Gastroesophageal sphincter (tissue), 4 donors: ENCODE measurements at regions not wholly inside any gene's neighbourhood (a gene's known extent, or its start where the extent isn't known, plus 50 kb on each side); places are given as distances from the start of the nearest gene placed in this dataset.

ENCODE experiments used
- ATAC-seq: fragments of 150-250 bp; one replicate; pipeline ENCODE4 v1.9.1; 2016; ENCODE audit warnings: mild to moderate bottlenecking, moderate library complexity
- H3K27ac ChIP-seq, 4 donors: fragments of 200-600 bp; sonication (generic) in 3 of 4; 1 replicate in 3 of 4; 2 replicates in 1 of 4; pipeline ENCODE4 v1.5.1; 2016 to 2019
- H3K27me3 ChIP-seq: fragments of 200-600 bp; sonication (generic); one replicate; pipeline ENCODE4 v1.5.1; 2019
- H3K36me3 ChIP-seq, 2 donors: fragments of 200-600 bp; sonication (generic); one replicate each; pipeline ENCODE4 v1.5.1; 2019; ENCODE audit warnings: control low read depth in 1 of 2
- H3K4me1 ChIP-seq, 3 donors: fragments of 200-600 bp; sonication (generic); 1 replicate in 2 of 3; 2 replicates in 1 of 3; pipeline ENCODE4 v1.5.1; 2016 to 2019; ENCODE audit warnings: control low read depth in 2 of 3
- H3K4me3 ChIP-seq, 2 donors: fragments of 200-600 bp; sonication (generic); one replicate each; pipeline ENCODE4 v1.5.1; 2019; ENCODE audit warnings: mild to moderate bottlenecking in 1 of 2, moderate library complexity in 1 of 2
- H3K9me3 ChIP-seq, 3 donors: fragments of 200-600 bp; sonication (generic); one replicate each; pipeline ENCODE4 v1.5.1; 2017 to 2019; ENCODE audit warnings: control low read depth in 2 of 3
- CTCF ChIP-seq, 4 experiments: fragments of 200-600 bp in 2 of 4; fragments of 450-650 bp in 2 of 4; sonication (generic) in 1 of 4; IDR thresholded peaks; one replicate each; pipeline ENCODE4 v1.5.1; 2017 to 2019; ENCODE audit warnings: antibody characterized with exemption in 4 of 4, mild to moderate bottlenecking in 2 of 4, moderate library complexity in 2 of 4
- EP300 ChIP-seq: sonication (generic); formaldehyde crosslinking; IDR thresholded peaks from one replicate; pipeline ENCODE4 v1.6.1; 2017; ENCODE audit warnings: antibody characterized with exemption, mild to moderate bottlenecking
- POLR2A ChIP-seq, 2 donors: fragments of 450-650 bp; IDR thresholded peaks; one replicate each; pipeline ENCODE4 v1.6.1; 2017; ENCODE audit warnings: antibody characterized with exemption in 2 of 2, mild to moderate bottlenecking in 2 of 2, moderate library complexity in 1 of 2
- POLR2AphosphoS5 ChIP-seq: sonication (generic); formaldehyde crosslinking; IDR thresholded peaks from one replicate; pipeline ENCODE4 v1.6.1; 2017; ENCODE audit warnings: antibody characterized with exemption
- WGBS, 2 donors: methylation state at CpG; one replicate each; pipeline ENCODE4 v1.1.5; 2018; ENCODE audit warnings: low coverage in 1 of 2; 5-methylcytosine and 5-hydroxymethylcytosine counted together

GRCh38 chr4:83828601-83829000 lies 292.7 kb downstream of the GPAT3 start:
- TF ChIP-seq POLR2A (IDR thresholded peaks at IDR 0.05) = no peak
- no peak for TF ChIP-seq EP300
- TF ChIP-seq CTCF (IDR thresholded peaks at IDR 0.05) = no peak
- TF ChIP-seq POLR2AphosphoS5 = no peak
- Histone ChIP-seq H3K27ac (no peak overlapping the region), H3K4me3 (no peak overlapping the region), H3K4me1 (no peaks in the 10 kb centered on the region), H3K27me3 (no peaks in the 10 kb centered on the region), H3K9me3 (no peaks in the 10 kb centered on the region), H3K36me3 (no peaks in the 10 kb centered on the region)
- WGBS, 2 donors = 27 to 28% methylated on average over 2 of the region's 2 CpGs
- no peak for ATAC-seq

GRCh38 chr4:83821493-83821892 lies 285.6 kb downstream of the GPAT3 start:
- no peak overlapping the region for H3K4me3 ChIP-seq
- H3K9me3 ChIP-seq = peaks cover 0 to 16% (median 0%) of the 10 kb centered on the region in 3 donors
- H3K27ac ChIP-seq = no peak overlapping the region
- no peak for TF ChIP-seq POLR2A (IDR thresholded peaks at IDR 0.05)
- TF ChIP-seq POLR2AphosphoS5 = no peak
- no peak for TF ChIP-seq CTCF (IDR thresholded peaks at IDR 0.05)
- no peaks in the 10 kb centered on the region for H3K36me3 ChIP-seq
- no peaks in the 10 kb centered on the region for H3K4me1 ChIP-seq
- no peaks in the 10 kb centered on the region for H3K27me3 ChIP-seq
- no peak for ATAC-seq

GRCh38 chr4:83819582-83819981 lies 283.7 kb downstream of the GPAT3 start:
- H3K27me3 ChIP-seq = no peaks in the 10 kb centered on the region
- 83 to 85% methylated on average over 1 of the region's 1 CpG for WGBS, 2 donors
- no peak for ATAC-seq

GRCh38 chr4:83810428-83810827 lies 274.5 kb downstream of the GPAT3 start:
- ATAC-seq = no peak
- no peaks in the 10 kb centered on the region for H3K4me1 ChIP-seq
- no peaks in the 10 kb centered on the region for H3K9me3 ChIP-seq
- 71 to 74% methylated on average over 1 of the region's 1 CpG for WGBS, 2 donors
- no peaks in the 10 kb centered on the region for H3K36me3 ChIP-seq
- no peaks in the 10 kb centered on the region for H3K27me3 ChIP-seq
- H3K27ac ChIP-seq = no peak overlapping the region
- TF ChIP-seq CTCF (IDR thresholded peaks at IDR 0.05) (no peak), POLR2A (IDR thresholded peaks at IDR 0.05) (no peak), POLR2AphosphoS5 (no peak), EP300 (no peak)
- H3K4me3 ChIP-seq = no peak overlapping the region

More at GRCh38 chr4:83819582-83819981, 283.7 kb downstream of the GPAT3 start:
- Histone ChIP-seq H3K4me1 (no peaks in the 10 kb centered on the region), H3K9me3 (peaks cover 0 to 16% (median 0%) of the 10 kb centered on the region in 3 donors), H3K27ac (no peak overlapping the region), H3K4me3 (no peak overlapping the region), H3K36me3 (no peaks in the 10 kb centered on the region)
- no peak for TF ChIP-seq POLR2AphosphoS5

GRCh38 chr4:83809581-83809980 lies 273.7 kb downstream of the GPAT3 start:
- 62 to 78% methylated on average over 2 of the region's 2 CpGs for WGBS, 2 donors

More at GRCh38 chr4:83809581-83809980, 273.7 kb downstream of the GPAT3 start:
- no peaks in the 10 kb centered on the region for H3K36me3 ChIP-seq
- TF ChIP-seq POLR2AphosphoS5 (no peak), EP300 (no peak), CTCF (IDR thresholded peaks at IDR 0.05) (no peak), POLR2A (IDR thresholded peaks at IDR 0.05) (no peak)
- no peak overlapping the region for H3K27ac ChIP-seq
- H3K9me3 ChIP-seq = no peaks in the 10 kb centered on the region
- no peaks in the 10 kb centered on the region for H3K4me1 ChIP-seq
- ATAC-seq = no peak
- H3K27me3 ChIP-seq = no peaks in the 10 kb centered on the region
- no peak overlapping the region for H3K4me3 ChIP-seq
